Activated CD4-positive, alpha-beta memory T cell treated with anti-CD3 and anti-CD28 coated beads, Interleukin-2, amount 10 ng/mL, durations not matched to agents 7 days and 5 days (primary cell): ENCODE measurements at regions not wholly inside any gene's neighbourhood (a gene's known extent, or its start where the extent isn't known, plus 50 kb on each side); places are given as distances from the start of the nearest gene placed in this dataset.
"Not testable (repeated sequence)": the region's sequence is repeated elsewhere in the genome, so short reads cannot be mapped to it uniquely, and the experiment has no call there.

Experiments
- CTCF ChIA-PET: fragments of 350-600 bp; sonication (Branson Sonifier 250); formaldehyde crosslinking; loops from one replicate; lab custom pipeline; 2021; ENCODE audit warnings: antibody characterized with exemption, inconsistent platforms; lab: Charles Lee
- POLR2A ChIA-PET: fragments of 350-600 bp; sonication (Branson Sonifier 250); formaldehyde crosslinking; loops from one replicate; lab custom pipeline; 2021; ENCODE audit warnings: antibody characterized with exemption; lab: Charles Lee
- DNase-seq: peaks from one replicate; pipeline ENCODE4 v3.0.0-alpha.2; 2020
- H3K27ac Mint-ChIP-seq: one replicate; pipeline ENCODE4 v1.8.0; 2021; ENCODE audit warnings: mild to moderate bottlenecking, mixed read lengths
- H3K27me3 Mint-ChIP-seq: one replicate; pipeline ENCODE4 v1.8.0; 2021; ENCODE audit warnings: mixed read lengths
- H3K36me3 Mint-ChIP-seq: one replicate; pipeline ENCODE4 v1.8.0; 2021; ENCODE audit warnings: low read depth, mixed read lengths
- H3K4me1 Mint-ChIP-seq: one replicate; pipeline ENCODE4 v1.8.0; 2021; ENCODE audit warnings: mixed read lengths
- H3K4me3 Mint-ChIP-seq: one replicate; pipeline ENCODE4 v1.8.0; 2021; ENCODE audit warnings: mild to moderate bottlenecking, mixed read lengths
- H3K9me3 Mint-ChIP-seq: one replicate; pipeline ENCODE4 v1.8.0; 2021; ENCODE audit warnings: mixed read lengths

DNA sequence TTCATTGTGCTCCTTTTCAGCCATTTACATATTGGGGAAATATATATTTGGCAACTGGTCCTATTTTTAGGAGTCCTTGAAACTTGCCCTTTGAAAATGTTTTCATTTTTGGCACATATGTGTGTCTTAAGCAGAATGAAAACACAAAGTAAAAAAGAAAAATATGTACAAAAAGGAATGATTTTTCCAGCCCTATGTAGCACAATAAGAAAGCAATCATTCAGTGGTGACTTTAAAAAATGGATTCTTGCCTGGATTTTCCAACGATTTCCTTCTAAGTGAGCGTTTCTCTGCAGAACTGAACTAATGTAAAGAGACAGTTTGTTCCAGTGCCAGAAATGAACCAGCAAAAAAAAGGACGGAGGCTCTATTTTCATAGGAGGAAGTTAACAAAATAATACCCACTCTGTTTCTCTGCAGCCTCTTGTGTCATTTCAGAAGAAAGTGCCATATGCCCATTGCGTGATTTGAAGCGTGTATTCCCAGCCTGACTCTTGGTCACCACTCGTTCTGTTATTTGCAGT, 340.1 kb downstream of the SETD4 start:
- H3K36me3 Mint-ChIP-seq: no peaks in the 10 kb centered on the region
- no peak overlapping the region for H3K27ac Mint-ChIP-seq
- ChIA-PET POLR2A (no interaction called here), CTCF (no interaction called here)
- H3K4me3 Mint-ChIP-seq: no peak overlapping the region
- no peaks in the 10 kb centered on the region for H3K9me3 Mint-ChIP-seq
- no peak for DNase-seq
- H3K4me1 Mint-ChIP-seq: no peaks in the 10 kb centered on the region
- H3K27me3 Mint-ChIP-seq: peaks cover 10% of the 10 kb centered on the region

DNA sequence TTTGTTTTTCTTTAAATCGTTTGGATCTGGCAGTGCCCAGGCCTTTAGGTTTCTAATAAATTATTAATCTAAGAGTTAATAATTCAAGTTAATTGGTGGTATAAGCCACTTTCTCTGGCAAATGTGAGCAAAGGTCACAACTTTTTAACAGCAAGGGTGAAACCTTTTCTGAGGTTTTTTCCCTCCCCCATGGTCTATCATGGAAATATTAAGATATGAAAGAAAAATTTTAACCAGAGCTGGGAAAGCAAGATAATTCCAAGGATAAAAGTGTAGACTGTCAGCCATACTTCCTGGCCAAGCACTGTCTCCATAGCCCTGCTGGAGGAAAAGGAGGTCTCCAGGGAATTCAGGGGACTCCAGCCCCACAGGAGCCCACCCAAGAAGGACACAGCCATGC, 341.2 kb downstream of the SETD4 start:
- Mint-ChIP-seq H3K4me1 (no peaks in the 10 kb centered on the region), H3K27ac (no peak overlapping the region), H3K9me3 (no peaks in the 10 kb centered on the region), H3K4me3 (no peak overlapping the region), H3K36me3 (no peaks in the 10 kb centered on the region), H3K27me3 (peaks cover 13% of the 10 kb centered on the region)
- DNase-seq: no peak
- CTCF ChIA-PET: no interaction called here
- POLR2A ChIA-PET: no interaction called here

DNA sequence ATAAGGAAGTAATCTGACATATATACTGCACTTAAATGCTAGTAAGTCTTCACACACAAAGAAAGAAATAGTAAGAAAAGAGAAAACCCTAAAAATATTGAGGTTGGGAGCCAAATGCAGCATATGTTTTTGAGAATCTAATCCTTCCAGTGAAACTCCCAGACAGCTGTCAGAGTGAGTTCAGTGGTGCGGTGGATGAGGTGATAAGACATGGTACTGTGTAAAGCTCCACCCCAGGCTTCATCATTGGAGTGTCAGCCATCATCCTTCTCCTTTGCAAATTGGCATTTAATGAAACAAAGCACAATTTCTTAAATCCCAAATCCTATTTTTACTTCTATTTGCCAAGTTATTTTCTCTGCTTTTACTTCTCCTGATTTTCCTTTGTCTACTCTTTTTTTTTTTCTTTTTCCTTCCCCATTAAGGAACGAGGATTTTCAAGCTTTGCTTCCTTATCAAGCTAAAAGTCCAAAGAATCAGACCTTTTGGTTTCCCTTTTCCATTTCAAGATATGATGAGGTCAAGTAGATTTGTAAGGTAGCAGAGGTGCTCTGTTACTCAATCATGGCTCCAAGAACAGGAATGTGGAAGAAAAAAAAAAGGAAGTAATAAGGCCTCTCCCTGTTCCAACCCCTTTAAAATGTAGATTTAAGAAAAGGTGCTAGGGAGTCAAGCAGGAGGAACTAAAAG, 343.3 kb downstream of the SETD4 start:
- Mint-ChIP-seq H3K27me3 (peaks cover 15% of the 10 kb centered on the region), H3K27ac (no peak overlapping the region), H3K9me3 (no peaks in the 10 kb centered on the region), H3K4me3 (no peak overlapping the region), H3K4me1 (no peaks in the 10 kb centered on the region), H3K36me3 (no peaks in the 10 kb centered on the region)
- ChIA-PET POLR2A (interaction anchor here (0.6 kb wide), 2 partner anchors 13 to 48 kb away, joined by 3 to 4 read pairs; no protein-coding TSS in a partner anchor), CTCF (no interaction called here)
- DNase-seq: no peak

DNA sequence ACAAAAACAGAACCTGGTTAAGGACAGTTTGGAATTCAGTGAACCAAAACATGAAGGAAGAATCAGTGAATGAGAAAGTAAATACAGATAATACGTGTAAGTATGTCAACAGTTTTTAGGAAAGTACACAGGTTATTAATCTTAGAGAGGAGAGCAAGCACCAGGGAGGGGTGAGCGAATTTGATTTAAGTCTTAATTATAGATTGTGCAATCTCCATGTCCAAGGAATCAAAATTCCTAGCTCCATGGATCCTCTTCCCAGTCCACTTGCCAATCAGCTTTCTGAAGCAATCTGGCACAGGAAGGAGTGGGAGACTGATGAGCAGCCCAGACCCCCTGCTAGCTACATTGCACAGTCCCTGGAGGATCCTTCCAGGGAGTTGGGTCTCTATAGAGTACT, 346.4 kb downstream of the SETD4 start:
- H3K4me3 Mint-ChIP-seq: no peak overlapping the region
- peaks cover 10% of the 10 kb centered on the region for H3K27me3 Mint-ChIP-seq
- no peak overlapping the region for H3K27ac Mint-ChIP-seq
- DNase-seq: no peak
- H3K9me3 Mint-ChIP-seq: no peaks in the 10 kb centered on the region
- ChIA-PET CTCF (interaction anchor here (0.6 kb wide), 1 partner anchor 277 kb away, joined by 4 read pairs; no protein-coding TSS in a partner anchor), POLR2A (no interaction called here)
- no peaks in the 10 kb centered on the region for H3K36me3 Mint-ChIP-seq
- H3K4me1 Mint-ChIP-seq: no peaks in the 10 kb centered on the region

- Mint-ChIP-seq H3K36me3 (no peaks in the 10 kb centered on the region), H3K4me1 (no peaks in the 10 kb centered on the region), H3K27ac (no peak overlapping the region), H3K9me3 (no peaks in the 10 kb centered on the region), H3K27me3 (peaks cover 13% of the 10 kb centered on the region), H3K4me3 (no peak overlapping the region)
- ChIA-PET POLR2A (no interaction called here), CTCF (no interaction called here)
- DNase-seq: no peak
Observed at GRCh38 chr21:35711661-35712060, 348.7 kb downstream of the SETD4 start.

DNA sequence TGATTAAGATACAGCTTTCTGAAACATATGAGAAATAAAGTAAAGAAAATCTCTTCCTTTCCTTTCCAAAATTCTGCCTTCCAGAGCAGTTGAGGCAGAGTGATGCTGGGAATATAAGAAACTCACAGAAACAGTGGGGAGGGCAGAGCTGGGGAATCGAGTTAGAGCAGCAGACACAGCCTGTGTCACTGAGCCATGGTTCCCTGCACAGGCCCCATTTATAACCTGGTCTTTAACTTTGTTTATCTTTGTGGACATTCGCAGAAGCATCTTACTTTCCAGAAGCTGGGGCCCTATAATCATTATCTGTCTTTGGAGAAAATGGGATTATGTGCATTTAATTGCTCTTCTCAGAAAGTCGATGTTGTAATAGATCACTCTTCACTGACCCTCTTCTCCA, 349.1 kb downstream of the SETD4 start:
- ChIA-PET CTCF (no interaction called here), POLR2A (no interaction called here)
- H3K9me3 Mint-ChIP-seq: no peaks in the 10 kb centered on the region
- no peak overlapping the region for H3K4me3 Mint-ChIP-seq
- peaks cover 13% of the 10 kb centered on the region for H3K27me3 Mint-ChIP-seq
- no peak for DNase-seq
- no peak overlapping the region for H3K27ac Mint-ChIP-seq
- no peaks in the 10 kb centered on the region for H3K36me3 Mint-ChIP-seq
- no peaks in the 10 kb centered on the region for H3K4me1 Mint-ChIP-seq

DNA sequence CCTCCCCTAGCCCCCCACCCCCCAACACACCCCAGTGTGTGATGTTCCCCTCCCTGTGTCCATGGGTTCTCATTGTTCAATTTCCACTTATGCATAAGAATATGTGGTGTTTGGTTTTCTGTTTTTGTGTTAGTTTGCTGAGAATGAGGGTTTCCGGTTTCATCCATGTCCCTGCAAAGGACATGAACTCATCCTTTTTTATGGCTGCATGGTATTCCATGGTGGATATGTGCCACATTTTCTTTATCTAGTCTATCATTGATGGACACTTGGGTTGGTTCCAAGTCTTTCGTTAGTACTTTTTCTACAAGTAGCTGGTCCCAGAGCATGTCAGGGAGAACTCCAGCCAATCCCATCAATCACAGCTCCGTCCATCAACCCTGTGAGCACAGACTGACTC, 350.3 kb downstream of the SETD4 start:
- H3K4me3 Mint-ChIP-seq, H3K9me3 Mint-ChIP-seq, DNase-seq, H3K4me1 Mint-ChIP-seq, H3K27ac Mint-ChIP-seq, POLR2A ChIA-PET, CTCF ChIA-PET, H3K36me3 Mint-ChIP-seq: not testable (repeated sequence)
- H3K27me3 Mint-ChIP-seq: peaks cover 12% of the 10 kb centered on the region

DNA sequence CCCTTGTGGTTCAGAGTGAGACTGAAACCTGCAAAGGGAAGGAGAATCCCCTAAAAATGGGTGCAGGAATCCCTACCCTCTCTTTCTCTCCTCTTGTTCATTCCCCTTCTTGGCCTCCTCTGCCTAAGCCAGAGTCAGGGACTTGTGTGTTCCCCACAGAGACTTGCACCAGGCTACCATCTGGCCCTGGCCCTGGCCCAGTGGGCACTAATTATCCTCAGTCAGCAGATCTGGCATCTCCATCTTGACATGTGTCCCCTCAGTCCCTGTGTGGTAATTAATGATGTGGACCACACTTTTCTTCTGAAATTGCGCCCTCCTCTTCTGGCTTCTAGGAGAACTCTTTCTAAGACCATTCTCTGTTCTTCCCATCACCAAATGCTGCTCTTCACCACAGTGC, 354.4 kb downstream of the SETD4 start:
- Mint-ChIP-seq H3K27me3 (peaks cover 9% of the 10 kb centered on the region), H3K9me3 (no peaks in the 10 kb centered on the region), H3K4me3 (no peak overlapping the region), H3K27ac (no peak overlapping the region), H3K36me3 (no peaks in the 10 kb centered on the region), H3K4me1 (no peaks in the 10 kb centered on the region)
- ChIA-PET POLR2A (no interaction called here), CTCF (no interaction called here)
- no peak for DNase-seq

- CTCF ChIA-PET: interaction anchor here (0.6 kb wide), 1 partner anchor 1014 kb away, joined by 4 read pairs; no protein-coding TSS in a partner anchor
- Mint-ChIP-seq H3K27me3 (peaks cover 8% of the 10 kb centered on the region), H3K9me3 (no peaks in the 10 kb centered on the region), H3K27ac (no peak overlapping the region), H3K4me1 (no peaks in the 10 kb centered on the region), H3K4me3 (no peak overlapping the region), H3K36me3 (no peaks in the 10 kb centered on the region)
- DNase-seq: no peak
- POLR2A ChIA-PET: no interaction called here
Observed at GRCh38 chr21:35705237-35705887, 355.0 kb downstream of the SETD4 start.

GRCh38 chr21:35703704-35704103, 356.6 kb downstream of the SETD4 start:
- ChIA-PET CTCF (no interaction called here), POLR2A (no interaction called here)
- Mint-ChIP-seq H3K4me1 (no peaks in the 10 kb centered on the region), H3K4me3 (no peak overlapping the region), H3K36me3 (no peaks in the 10 kb centered on the region), H3K27me3 (peaks cover 5% of the 10 kb centered on the region), H3K9me3 (no peaks in the 10 kb centered on the region), H3K27ac (no peak overlapping the region)
- DNase-seq: no peak

DNA sequence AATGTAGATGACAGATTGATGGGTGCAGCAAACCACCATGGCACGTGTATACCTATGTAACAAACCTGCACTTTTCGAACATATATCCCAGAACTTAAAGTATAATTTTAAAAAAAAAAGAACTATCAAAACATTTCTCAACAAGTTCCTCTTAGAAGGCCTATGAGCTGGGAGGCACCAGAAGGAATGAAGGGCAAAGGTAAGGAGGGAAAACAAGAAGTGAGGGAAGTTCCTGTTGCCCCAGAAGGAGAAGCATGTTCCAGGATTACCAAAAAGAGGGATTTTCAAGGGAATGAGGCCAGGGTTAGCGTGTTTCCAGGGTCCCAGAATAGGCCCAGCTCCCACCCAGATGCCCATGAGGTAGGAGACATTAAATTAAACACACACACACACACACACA, 361.0 kb downstream of the SETD4 start:
- ChIA-PET POLR2A (no interaction called here), CTCF (no interaction called here)
- H3K27me3 Mint-ChIP-seq: peaks cover 4% of the 10 kb centered on the region
- H3K4me1 Mint-ChIP-seq: no peaks in the 10 kb centered on the region
- no peak overlapping the region for H3K27ac Mint-ChIP-seq
- H3K36me3 Mint-ChIP-seq: no peaks in the 10 kb centered on the region
- DNase-seq: no peak
- no peak overlapping the region for H3K4me3 Mint-ChIP-seq
- H3K9me3 Mint-ChIP-seq: no peaks in the 10 kb centered on the region

GRCh38 chr21:35697321-35697808, 363.0 kb downstream of the SETD4 start:
- CTCF ChIA-PET: no interaction called here
- POLR2A ChIA-PET: no interaction called here
- no peak overlapping the region for H3K4me3 Mint-ChIP-seq

GRCh38 chr21:35696644-35697043, 363.7 kb downstream of the SETD4 start:
- CTCF ChIA-PET: no interaction called here
- no peaks in the 10 kb centered on the region for H3K4me1 Mint-ChIP-seq
- POLR2A ChIA-PET: no interaction called here
- no peaks in the 10 kb centered on the region for H3K9me3 Mint-ChIP-seq
- no peaks in the 10 kb centered on the region for H3K36me3 Mint-ChIP-seq
- DNase-seq: no peak
- H3K27me3 Mint-ChIP-seq: peaks cover 2% of the 10 kb centered on the region
- no peak overlapping the region for H3K4me3 Mint-ChIP-seq
- no peak overlapping the region for H3K27ac Mint-ChIP-seq

More at GRCh38 chr21:35697321-35697808, 363.0 kb downstream of the SETD4 start:
- Mint-ChIP-seq H3K36me3 (no peaks in the 10 kb centered on the region), H3K27me3 (peaks cover 2% of the 10 kb centered on the region), H3K27ac (no peak overlapping the region), H3K9me3 (no peaks in the 10 kb centered on the region), H3K4me1 (no peaks in the 10 kb centered on the region)
- no peak for DNase-seq
